ENCODE measurements at regions not wholly inside any gene's neighbourhood (a gene's known extent, or its start where the extent isn't known, plus 50 kb on each side); places are given as distances from the start of the nearest gene placed in this dataset.

GRCh38 chr2:144671695-144672455 lies 152.0 kb upstream of the ZEB2 start:
- H3K4me1 Mint-ChIP-seq: peaks cover 3 to 12% of the 10 kb centered on the region in 2 experiments; a peak in 3 of 4 replicates
- H3K27me3 Mint-ChIP-seq (ENCODE audit: low read depth): no peaks in the 10 kb centered on the region
- no peaks in the 10 kb centered on the region for H4K20me1 ChIP-seq (ENCODE audit: control insufficient read depth, insufficient read depth, insufficient read length)
- H3K27ac Mint-ChIP-seq: no peak overlapping the region
- H3K18ac ChIP-seq (ENCODE audit: insufficient read length, low read depth, low read length): no peak overlapping the region
- no peak overlapping the region for H3K56ac ChIP-seq (ENCODE audit: insufficient read length, low read depth, low read length)
- H4K91ac ChIP-seq (ENCODE audit: insufficient read length, low read depth, low read length): no peak overlapping the region
- no peak overlapping the region for H3K27ac ChIP-seq (ENCODE audit: insufficient read length, low read depth, low read length)
- no peaks in the 10 kb centered on the region for H3K36me3 Mint-ChIP-seq (ENCODE audit: insufficient read depth in 1 of 3, low read depth in 3 of 3)
- no peak overlapping the region for H2AFZ ChIP-seq (ENCODE audit: low read length)
- no peak overlapping the region for H3T11ph ChIP-seq (ENCODE audit: low read length)
- H2AK5ac ChIP-seq (ENCODE audit: insufficient read length, low read length): no peak overlapping the region
- no peak overlapping the region for H4K5ac ChIP-seq (ENCODE audit: insufficient read length, low read depth, low read length)
- no peak overlapping the region for H2BK120ac ChIP-seq (ENCODE audit: low read depth, low read length, poor library complexity, severe bottlenecking)
- H3K4ac ChIP-seq (ENCODE audit: low read depth, low read length): no peak overlapping the region
- H3K23me2 ChIP-seq (ENCODE audit: insufficient read length, low read depth, low read length, poor library complexity, severe bottlenecking): no peaks in the 10 kb centered on the region
- no peaks in the 10 kb centered on the region; the same call in 1 of the 2 replicates for H3K4me1 ChIP-seq (ENCODE audit: insufficient read depth, low read length)
- no peak for TF ChIP-seq CTCF (conservative IDR thresholded peaks at IDR 0.05)
- no peaks in the 10 kb centered on the region for H3K79me1 ChIP-seq (ENCODE audit: insufficient read depth, low read depth, low read length, poor library complexity, severe bottlenecking)
- H2BK5ac ChIP-seq (ENCODE audit: insufficient read length, low read length): no peak overlapping the region
- H3K9me3 Mint-ChIP-seq: no peaks in the 10 kb centered on the region; a peak in 1 of 5 replicates
- no peak overlapping the region for H3K4me3 Mint-ChIP-seq
- no peak overlapping the region for H2BK15ac ChIP-seq (ENCODE audit: low read depth, low read length)
- H3K27me3 ChIP-seq (ENCODE audit: insufficient read depth, low read length): no peaks in the 10 kb centered on the region
- H3K14ac ChIP-seq (ENCODE audit: insufficient read depth, low read length): no peak overlapping the region
- no peak overlapping the region for H2BK12ac ChIP-seq (ENCODE audit: insufficient read length, low read depth, low read length)
- H4K8ac ChIP-seq (replicated peaks; ENCODE audit: insufficient read length, low read depth, low read length): no peak overlapping the region
- H3K23ac ChIP-seq (ENCODE audit: insufficient read length, low read depth, low read length): no peak overlapping the region
- no CpG with 5 or more reads among the region's 4 CpGs for WGBS (ENCODE audit: extremely low coverage, insufficient read length, low lambda C conversion rate)
- no peaks in the 10 kb centered on the region for H3K79me2 ChIP-seq (ENCODE audit: insufficient read depth, low read length)
- H3K4me2 ChIP-seq (ENCODE audit: insufficient read depth, insufficient read length, low read length): no peak overlapping the region
- H3K9ac ChIP-seq (ENCODE audit: extremely low read depth, insufficient read length, low read length): no peak overlapping the region
- no peaks in the 10 kb centered on the region for H3K9me3 ChIP-seq (ENCODE audit: control insufficient read depth, low read depth, low read length)
- no peak overlapping the region for H2BK20ac ChIP-seq (ENCODE audit: low read depth, low read length, poor library complexity, severe bottlenecking)
- no peak for DNase-seq
